ENCODE measurements at regions not wholly inside any gene's neighbourhood (a gene's known extent, or its start where the extent isn't known, plus 50 kb on each side); places are given as distances from the start of the nearest gene placed in this dataset.

DNA sequence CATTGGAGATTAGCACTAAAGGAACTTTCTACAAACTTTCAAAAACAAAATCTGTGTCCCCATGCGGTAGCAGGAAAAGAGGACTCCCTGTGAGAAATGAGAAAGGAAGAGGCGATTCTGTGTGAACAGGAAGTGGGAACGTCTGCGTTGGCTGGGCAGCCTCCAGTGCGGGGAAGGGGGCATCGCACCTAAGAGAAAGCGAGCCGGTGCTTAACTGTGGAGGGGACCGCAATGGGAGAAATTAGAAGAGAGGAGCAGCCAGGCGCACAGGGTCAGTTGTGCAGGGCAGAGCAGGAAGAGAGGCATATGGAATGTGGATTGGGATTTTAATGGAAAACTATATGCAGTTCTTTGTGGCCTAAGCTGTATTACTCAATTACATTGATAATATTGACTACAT, 77.4 kb upstream of the DOCK9 start:
- no peak for DNase-seq (ENCODE audit: low read depth, low spot score)

DNA sequence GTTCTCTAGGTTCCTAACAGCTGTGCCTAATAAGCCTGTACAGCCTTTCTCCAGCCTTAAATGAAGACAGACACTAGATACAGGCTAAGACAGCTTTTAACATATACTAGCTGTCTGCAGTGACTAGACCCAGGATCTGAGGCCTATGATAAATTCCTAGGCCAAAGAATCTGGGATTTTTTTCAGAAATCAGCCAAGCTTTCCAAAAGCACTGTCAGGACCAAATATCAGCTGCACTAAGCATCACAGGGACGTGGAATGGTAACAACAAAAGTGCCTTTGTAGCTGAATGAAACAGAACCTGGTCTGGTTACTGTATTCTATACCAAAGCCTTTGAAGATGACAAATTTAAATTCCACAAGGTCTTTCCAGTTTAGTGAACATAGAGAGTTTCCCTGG, 77.9 kb upstream of the DOCK9 start:
- DNase-seq (ENCODE audit: low read depth, low spot score): no peak

DNA sequence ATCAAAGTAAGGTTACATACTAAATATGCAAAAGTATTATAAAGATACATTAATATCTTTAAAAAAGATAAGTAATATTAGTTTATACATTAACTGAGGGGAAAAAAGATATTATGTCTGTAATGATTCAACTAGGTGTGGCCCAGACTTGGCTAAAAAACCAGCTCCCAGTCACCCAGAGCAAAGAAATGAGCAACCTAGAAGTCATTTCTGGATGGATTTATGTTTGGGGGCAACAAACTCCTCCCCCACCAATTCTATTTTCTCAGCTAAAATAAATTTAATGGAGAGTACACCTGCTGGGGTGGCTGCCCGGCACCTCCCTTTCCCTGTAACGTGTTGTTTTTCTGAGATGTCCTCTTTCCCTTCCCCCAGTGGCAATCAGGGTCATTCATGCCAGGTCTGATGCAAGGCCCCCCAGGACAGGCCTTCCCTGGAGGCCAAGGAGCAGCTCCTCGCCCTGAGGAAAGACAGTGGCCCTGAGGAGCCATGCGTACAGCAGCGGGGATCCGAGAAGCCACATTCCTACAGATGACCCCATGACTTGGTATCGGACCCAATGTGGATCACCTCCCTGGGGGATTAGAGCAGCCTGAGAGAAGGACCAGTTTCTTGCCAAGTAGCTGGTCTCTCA, 78.6 kb upstream of the DOCK9 start:
- DNase-seq (ENCODE audit: low read depth, low spot score): no peak

DNA sequence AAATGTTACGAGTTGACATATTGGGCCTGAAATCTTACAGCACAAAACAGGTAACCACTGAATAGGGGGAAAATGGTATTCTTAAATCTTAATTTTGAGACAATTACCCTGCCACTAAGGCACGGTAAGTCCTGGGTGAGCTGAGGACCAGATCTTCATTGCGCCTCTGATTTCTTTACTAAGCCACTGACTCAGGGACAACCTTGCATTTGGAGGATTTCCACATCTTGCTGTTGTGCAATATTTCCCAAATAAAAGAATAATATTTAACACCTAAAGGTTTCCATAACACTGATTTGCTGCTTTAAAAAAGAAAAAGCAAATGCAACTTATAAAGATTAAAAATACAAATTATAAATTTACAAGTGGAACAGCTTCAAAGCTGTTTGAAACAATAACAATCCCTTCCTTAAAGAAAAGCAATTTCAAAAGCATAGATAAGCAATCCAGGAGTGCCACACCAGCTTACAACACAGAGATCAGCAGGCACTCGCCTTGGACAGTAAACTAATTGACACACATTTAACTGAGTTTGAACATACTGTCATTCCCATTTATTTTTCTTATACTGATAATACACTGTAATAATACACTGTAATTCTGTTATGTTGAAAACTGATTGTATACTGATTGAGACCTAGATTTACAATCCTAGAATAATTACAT, 79.6 kb upstream of the DOCK9 start:
- DNase-seq (ENCODE audit: low read depth, low spot score): no peak

DNA sequence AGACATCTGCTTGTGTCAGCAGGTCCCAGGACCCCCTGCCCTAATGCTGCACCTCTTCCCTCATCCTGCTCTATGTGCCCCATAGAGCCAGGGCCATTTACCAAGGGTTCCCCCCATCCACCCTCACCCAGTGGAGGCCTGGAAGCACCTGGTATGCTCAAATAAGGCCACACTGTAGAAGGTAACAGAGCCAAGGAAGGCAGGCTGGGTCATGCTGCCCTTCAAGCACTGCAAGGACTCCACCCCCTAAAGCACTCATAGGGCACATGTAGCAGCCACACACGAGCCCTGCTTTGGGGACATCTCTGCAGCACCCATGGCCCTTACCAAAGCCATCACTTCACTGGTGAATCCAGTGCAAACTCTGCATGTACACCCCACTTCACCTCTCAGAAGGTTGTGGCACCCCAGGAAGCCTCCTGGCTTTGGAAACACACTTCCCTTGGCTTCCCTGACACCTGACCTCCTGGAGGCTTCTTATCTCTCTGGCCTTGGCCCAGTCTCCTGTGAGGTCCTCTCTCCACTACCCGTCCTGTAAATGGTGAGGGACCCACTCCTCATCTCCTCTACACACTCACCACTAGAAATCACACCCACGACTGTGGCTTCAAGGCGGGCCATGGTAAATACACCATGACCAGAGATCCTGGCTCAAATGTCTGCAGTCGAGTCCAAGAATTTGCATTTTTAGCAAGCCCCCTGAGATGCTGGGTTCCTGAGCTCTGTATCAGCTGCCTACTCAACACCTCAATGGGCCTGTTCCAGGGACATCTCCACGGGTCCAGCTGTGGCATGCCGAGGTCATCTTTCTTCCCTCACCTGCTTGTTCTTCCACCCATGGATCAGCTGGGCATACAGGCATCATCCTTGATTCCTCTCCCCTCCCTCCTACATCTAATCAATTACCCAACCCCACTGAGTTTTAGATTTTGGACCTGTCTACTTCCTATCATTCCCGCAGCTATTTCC, 80.9 kb upstream of the DOCK9 start:
- DNase-seq (ENCODE audit: low read depth, low spot score): no peak

DNA sequence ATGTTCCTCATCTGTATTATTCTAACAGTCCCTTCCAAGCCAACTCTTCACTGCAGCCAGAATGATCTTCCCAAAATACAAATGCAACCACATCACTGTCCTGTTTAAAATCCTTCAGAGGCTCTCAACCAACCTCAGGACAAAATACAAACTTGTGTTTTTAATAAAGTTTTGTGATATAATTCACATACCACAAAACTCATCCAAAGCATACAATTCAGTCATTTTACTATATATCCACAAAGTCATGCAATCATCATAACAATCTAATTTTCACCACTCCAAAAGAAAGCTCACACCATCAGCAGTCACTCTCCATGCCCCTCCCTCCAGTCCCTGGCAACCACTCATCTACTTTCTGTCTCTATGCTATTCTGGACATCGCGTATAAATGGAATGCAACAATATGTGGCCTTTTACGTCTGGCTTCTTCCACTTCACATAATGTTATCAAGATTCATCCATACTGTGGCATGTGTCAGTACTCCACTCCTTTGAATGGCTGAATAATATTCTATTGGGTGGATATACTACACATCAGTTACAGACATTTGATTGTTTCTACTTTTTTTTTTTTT, 81.7 kb upstream of the DOCK9 start:
- no peak for DNase-seq (ENCODE audit: low read depth, low spot score)

DNA sequence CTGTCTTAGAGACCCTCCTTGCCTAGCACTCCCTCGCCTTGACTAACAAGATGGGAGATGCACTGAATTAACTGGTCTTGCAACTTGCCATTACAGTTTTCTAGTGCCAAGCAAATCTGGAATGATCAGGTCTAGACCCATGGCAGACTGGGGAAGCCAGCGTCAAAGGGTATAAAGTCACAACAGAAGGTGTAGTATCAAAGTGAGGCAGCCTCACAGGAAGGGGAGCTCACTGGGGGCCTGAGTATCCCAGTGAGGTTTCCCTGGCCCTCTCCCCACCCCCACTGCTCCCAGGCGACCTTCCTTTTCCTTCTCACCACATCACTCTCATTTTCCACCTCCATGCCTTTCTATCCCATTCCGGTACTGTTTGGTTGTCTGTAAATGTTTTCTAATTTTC, 83.5 kb upstream of the DOCK9 start:
- no peak for DNase-seq (ENCODE audit: low read depth, low spot score)

DNA sequence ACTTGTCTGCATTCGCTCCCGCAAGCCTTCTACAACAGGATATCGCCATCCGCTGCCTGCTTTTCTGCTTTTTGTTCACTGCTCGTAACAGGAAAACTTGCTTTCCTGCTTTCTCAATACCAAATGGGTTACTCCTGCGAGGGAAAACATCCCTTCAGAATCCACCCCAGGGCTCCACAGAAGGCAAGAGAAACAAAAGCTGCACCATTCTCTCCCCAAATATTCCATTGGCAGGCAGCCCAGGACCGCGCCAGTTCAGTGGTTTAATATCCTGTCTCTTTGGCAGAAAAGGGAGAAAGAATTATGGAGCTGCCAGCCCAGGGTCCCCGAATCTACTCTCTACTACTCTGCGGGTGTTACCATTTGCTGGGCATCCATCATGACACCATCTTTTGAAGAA, 84.7 kb upstream of the DOCK9 start:
- no peak for DNase-seq (ENCODE audit: low read depth, low spot score)

DNA sequence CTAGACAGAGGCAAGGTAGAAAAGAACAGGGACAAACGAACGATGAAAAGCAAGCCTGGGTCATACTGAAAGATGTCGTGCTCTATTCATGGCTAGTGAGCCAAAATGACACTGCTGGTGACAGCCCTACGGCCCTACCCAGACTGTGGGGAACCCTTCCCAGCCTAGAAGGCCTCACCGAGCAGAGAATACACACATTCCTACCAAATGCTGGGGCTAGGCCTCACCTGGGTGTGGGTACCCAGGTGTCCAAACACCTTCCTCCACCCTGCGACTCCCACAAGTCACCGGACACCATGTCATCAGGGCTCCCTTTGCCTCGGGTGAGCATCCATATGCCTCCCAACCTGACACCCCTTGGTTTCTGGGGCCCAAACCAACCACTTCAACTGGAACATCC, 85.3 kb upstream of the DOCK9 start:
- DNase-seq (ENCODE audit: low read depth, low spot score): no peak

DNA sequence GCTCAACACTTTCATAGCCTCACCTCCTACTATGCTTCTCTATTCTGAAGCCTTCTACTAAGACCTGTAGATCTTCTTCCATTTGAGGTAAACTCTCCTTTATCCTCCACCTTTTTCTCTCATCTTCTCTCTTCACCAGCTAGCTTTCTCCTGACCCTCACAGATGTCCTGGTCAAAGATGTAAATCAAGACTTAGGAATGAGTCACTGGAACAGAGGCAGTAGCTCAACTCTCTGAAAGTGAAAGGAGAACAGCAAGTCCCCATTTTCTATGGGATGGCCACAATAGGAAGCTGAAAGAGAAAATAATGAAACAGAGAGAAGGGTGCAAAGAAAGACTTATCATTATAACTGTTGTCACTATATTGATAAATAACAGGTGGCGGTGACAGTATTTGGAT, 86.1 kb upstream of the DOCK9 start:
- no peak for DNase-seq (ENCODE audit: low read depth, low spot score)

DNA sequence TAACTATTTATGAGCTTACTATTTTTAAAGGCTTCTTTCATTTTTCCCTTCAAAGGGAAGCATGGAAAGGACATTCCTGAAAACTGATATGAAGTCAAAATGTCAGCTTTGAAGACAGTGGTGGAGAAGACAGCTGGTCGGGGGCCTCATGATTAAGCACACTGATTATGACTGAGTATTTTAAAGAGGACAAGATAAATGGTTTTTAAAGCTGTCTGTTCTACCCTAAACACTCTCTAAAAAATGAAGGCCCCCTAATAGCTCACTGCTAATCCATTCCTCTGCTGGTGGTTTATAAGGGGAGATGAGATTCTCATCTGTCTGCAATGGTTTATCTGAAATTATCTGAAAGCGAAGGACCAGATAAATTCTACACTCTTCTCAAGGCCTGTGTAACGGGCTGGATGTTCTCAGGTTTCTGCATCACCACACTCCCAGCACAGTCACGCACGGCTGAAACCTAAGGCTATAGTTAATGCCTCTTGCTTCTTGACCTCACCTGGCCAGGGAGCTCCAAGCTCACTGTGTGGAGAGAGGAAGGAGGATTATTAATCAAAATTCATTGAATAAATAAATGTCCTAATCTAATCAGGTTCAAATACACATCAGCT, 86.9 kb upstream of the DOCK9 start:
- DNase-seq (ENCODE audit: low read depth, low spot score): no peak

DNA sequence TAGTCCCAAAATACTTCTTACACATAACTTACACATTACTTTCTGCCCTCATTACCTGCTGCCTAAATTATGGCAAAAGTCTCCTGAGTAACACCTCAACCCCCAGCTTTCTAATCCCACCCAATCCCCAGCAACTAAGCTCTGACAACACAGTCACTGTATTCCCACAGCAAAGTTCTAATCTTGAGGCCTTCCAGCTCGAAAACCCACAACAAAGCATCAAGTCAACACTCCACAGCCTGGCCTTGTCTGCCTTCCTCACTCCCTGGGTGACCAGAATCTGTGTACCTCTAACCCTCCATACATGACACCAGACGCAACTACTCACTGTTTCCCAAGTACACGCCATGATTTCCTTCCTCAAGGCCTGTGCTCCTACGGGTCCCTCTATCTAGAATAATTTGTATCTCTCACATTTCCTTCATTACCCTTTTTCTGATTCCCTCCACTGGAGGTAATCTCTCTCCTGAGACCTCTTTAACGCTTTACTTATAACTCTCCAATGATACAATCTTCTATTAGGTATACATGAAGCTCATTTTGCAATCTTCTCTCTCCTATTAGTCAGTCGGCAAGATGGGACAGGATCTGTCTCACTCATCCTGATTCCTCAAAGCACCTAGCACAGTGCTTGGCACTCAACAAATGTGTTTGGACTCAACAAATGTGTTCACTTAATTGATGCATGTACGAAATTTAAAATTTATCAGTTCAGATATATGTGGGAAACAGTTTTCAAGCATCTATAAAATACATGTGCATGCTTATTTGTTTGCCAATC, 87.6 kb upstream of the DOCK9 start:
- no peak for DNase-seq (ENCODE audit: low read depth, low spot score)

DNA sequence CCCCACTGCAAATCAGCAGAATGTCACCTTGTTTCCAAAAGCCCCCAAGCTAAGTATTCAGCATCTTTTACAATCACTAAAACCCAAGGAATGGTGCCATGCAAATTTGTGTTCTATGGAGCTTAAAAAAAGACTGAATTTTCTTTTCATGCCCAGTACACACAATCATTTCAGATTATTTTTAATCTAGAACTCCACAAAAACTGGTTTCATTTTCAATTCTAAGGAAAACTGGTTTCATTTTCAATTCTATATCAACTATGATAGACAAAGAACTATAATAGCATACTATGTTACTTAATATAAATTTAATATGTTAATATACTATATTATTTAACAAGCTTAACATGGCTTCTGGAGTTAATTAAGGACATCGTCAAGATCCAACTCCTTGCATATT, 88.4 kb upstream of the DOCK9 start:
- DNase-seq (ENCODE audit: low read depth, low spot score): no peak

DNA sequence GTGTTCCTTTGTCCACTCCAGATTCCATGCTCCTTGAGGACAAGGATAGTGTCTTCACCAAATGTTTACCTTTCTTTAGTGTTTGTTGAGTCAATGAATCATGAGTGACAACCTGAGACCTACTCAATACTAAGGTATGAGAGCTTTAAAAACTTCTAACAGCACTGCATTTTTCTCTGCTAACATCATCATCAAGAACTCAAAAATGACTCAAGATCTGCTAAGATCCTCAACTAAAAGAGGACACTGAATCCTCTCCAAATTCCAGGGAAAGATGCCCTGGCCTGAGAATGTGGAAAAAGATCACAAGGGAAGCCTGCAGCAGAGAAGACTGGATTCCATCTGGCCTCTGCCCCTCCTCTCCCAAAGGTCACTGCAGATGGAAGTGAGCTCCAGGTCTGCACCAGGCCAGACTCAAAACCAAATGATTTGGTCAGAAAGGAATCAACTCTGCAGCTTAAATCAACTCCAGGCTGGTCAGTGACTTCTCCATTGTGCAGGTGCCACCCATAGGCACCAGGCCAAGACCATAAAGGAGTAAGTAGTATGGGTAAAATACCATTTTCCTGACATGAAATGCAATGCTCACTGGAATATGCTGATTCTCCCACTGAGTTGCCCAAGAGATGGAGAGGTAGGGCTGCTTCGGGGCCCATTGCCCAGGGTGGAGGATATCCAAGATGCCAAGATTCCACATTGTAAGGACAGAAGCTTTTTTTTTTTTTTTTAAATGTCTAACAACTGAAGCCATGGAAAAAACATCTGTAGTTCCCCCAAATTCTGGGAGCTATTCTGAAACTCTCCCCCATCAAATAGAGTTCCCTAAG, 89.5 kb upstream of the DOCK9 start:
- no peak for DNase-seq (ENCODE audit: low read depth, low spot score)

DNA sequence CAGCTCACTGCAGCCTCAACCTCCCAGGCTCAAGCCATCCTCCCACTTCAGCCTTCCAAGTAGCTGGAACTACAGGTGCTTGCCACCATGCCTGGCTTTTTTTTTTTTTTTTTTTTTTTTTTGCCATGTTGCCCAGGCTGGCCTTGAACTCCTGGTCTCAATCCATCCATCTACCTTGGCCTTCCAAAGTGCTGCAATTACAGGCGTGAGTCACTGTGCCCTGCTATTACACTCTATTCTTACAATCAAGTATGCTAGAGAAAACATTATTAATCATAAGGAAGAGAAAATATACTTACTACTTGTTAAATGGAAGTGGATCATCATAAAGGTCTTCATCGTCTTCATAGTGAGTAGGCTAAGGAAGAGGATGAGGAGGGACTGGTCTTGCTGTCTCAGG, 93.3 kb upstream of the DOCK9 start:
- no peak for DNase-seq (ENCODE audit: low read depth, low spot score)

DNA sequence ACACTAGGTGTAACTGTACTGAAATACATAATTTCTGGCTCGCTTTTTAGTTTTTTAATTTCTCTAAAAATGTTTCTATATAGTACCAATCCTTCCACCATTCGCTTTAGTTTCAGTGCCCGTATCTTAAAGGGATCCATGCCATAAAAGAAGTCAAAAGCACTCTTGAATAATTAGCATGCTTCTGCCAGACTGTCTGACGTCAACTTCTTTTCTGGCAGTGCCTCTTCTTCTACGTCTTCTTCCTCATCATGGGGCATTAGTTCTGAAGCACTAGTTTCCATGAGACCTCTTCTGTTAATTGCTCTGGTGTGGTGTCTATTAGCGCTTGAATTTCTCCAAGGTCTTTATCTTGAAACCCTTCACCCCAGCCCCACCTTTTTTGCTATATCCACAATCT, 93.8 kb upstream of the DOCK9 start:
- no peak for DNase-seq (ENCODE audit: low read depth, low spot score)

DNA sequence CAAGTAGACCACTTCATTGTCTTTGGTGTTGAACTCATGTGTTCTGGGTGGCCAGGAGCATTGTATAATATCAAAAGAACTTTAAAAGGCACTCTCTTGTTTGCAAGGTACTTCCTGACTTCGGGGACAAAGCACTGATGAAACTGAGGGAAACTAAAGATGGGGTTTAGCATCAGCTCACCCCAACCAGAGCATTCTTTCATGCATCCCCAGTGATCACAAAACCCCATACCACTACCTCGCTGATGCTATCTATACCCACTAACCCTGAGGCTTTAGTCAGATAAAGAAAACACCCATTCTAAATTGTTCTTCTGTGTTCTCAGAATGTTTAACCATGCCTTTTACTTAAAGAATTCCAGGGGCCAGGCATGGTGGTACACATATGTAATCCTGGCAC, 94.5 kb upstream of the DOCK9 start:
- no peak for DNase-seq (ENCODE audit: low read depth, low spot score)

DNA sequence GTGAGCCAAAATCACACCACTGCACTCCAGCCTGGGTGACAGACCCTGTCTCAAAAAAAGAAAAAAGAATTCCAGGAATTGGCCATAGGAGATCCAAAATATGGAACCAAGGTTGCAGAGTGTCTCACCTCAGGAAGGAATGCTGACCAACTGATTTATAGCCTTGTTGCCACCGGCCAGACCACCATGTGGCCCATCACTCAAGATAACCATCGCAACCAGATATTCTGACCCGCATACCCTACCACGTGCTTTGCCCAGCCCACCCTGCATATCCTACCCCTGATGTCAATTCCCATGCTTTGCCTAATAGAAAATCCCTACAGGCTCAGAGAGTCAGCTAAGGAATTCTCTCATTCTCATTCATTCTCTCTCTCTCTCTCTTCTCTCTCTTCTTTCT, 95.1 kb upstream of the DOCK9 start:
- DNase-seq (ENCODE audit: low read depth, low spot score): no peak

DNA sequence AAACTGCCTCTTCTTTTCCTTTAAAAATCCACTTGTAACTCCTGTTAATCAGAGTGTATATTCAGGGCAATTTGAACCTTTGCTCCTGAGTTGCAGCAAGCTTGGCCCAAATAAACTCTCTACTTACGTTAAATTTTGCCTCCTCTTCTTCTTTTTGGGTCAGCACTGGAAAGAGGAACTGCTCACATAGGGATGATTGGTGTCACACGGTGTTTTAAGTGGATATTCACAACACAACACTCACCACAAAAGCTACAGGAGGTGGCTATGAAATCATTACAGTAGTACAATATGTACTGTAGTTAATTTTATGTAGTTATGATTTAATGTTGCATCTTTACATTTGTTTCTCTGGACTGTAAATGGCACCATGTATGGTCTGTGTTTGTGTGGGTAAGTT, 96.8 kb upstream of the DOCK9 start:
- DNase-seq (ENCODE audit: low read depth, low spot score): no peak

All from iPS DF 19.7 (cell line).